IMR-90 (cell line): ENCODE measurements at regions not wholly inside any gene's neighbourhood (a gene's known extent, or its start where the extent isn't known, plus 50 kb on each side); places are given as distances from the start of the nearest gene placed in this dataset.

ENCODE experiments used
- ATAC-seq: fragments of 200-7000 bp; cut with Tn5 transposase; 2 replicates; pipeline ENCODE4 v1.9.1; 2020; ENCODE audit warnings: low read depth, mild to moderate bottlenecking, moderate library complexity
- BruUV-seq: library from RNA; stranded (reverse); fragments of 400-500 nt; replicated peaks from 2 replicates; lab custom pipeline; 2021; lab: Mats Ljungman, UMichigan
- CTCF ChIA-PET: fragments of 300-600 bp; formaldehyde crosslinking; extraction: SDS; loops from one replicate; lab custom pipeline; 2021; ENCODE audit warnings: antibody characterized with exemption; lab: Yijun Ruan, JAX
- POLR2A ChIA-PET: fragments of 300-600 bp; sonication (Branson Sonifier 250); formaldehyde crosslinking; loops from one replicate; lab custom pipeline; 2022; ENCODE audit warnings: antibody characterized with exemption; ENCODE audit not compliant: unreplicated experiment; lab: Charles Lee
- DNase-seq: peaks from one replicate; pipeline ENCODE4 v3.0.0; 2013
- H2AFZ ChIP-seq: replicated peaks from 2 replicates; pipeline ENCODE3; 2013; ENCODE audit warnings: low read length, mild to moderate bottlenecking; ENCODE audit not compliant: poor library complexity
- H2AK5ac ChIP-seq: 2 replicates; pipeline ENCODE4 v1.6.1; 2013; ENCODE audit warnings: low read depth, low read length, inconsistent platforms
- H2AK9ac ChIP-seq: replicated peaks from 2 replicates; pipeline ENCODE3; 2013; ENCODE audit warnings: mild to moderate bottlenecking, low read depth, low read length, moderate library complexity; ENCODE audit not compliant: poor library complexity
- H2BK120ac ChIP-seq: 2 replicates; pipeline ENCODE4 v1.6.1; 2013; ENCODE audit warnings: low read depth, low read length, inconsistent platforms
- H2BK15ac ChIP-seq: 3 replicates; pipeline ENCODE4 v1.6.1; 2013; ENCODE audit warnings: low read depth, low read length, inconsistent platforms
- H2BK20ac ChIP-seq: 2 replicates; pipeline ENCODE4 v1.6.1; 2013; ENCODE audit warnings: low read depth, mild to moderate bottlenecking, inconsistent platforms, low read length, moderate library complexity
- H2BK5ac ChIP-seq: 2 replicates; pipeline ENCODE4 v1.6.1; 2013; ENCODE audit warnings: mild to moderate bottlenecking, low read depth, low read length, inconsistent platforms; ENCODE audit not compliant: poor library complexity, severe bottlenecking
- H3K14ac ChIP-seq: replicated peaks from 2 replicates; pipeline ENCODE4 v1.6.1; 2013; ENCODE audit warnings: low read depth, low read length, inconsistent platforms
- H3K18ac ChIP-seq: 2 replicates; pipeline ENCODE4 v1.6.1; 2013; ENCODE audit warnings: low read depth, low read length, control low read depth
- H3K23ac ChIP-seq: 2 replicates; pipeline ENCODE4 v1.6.1; 2013; ENCODE audit warnings: low read depth, low read length, inconsistent platforms
- H3K27ac ChIP-seq: 2 replicates; pipeline ENCODE4 v1.5.1; 2013; ENCODE audit warnings: mild to moderate bottlenecking, control low read depth, low read length; ENCODE audit not compliant: insufficient read depth
- H3K27me3 ChIP-seq: 2 replicates; pipeline ENCODE4 v1.6.1; 2013; ENCODE audit warnings: low read length; ENCODE audit not compliant: control insufficient read depth, insufficient read depth
- H3K36me3 ChIP-seq: 2 replicates; pipeline ENCODE4 v1.6.1; 2013; ENCODE audit warnings: low read length, mixed read lengths; ENCODE audit not compliant: control insufficient read depth, insufficient read depth
- H3K4ac ChIP-seq: 2 replicates; pipeline ENCODE4 v1.6.1; 2013; ENCODE audit warnings: low read depth, low read length, inconsistent platforms
- H3K4me1 ChIP-seq: 2 replicates; pipeline ENCODE4 v1.6.1; 2013; ENCODE audit warnings: low read length, mixed read lengths; ENCODE audit not compliant: control insufficient read depth, insufficient read depth
- H3K4me2 ChIP-seq: 2 replicates; pipeline ENCODE4 v1.6.1; 2013; ENCODE audit warnings: low read depth, mild to moderate bottlenecking, control low read depth, low read length, moderate library complexity
- H3K4me3 ChIP-seq: 2 replicates; pipeline ENCODE4 v1.5.1; 2013; ENCODE audit warnings: low read depth, mild to moderate bottlenecking, control low read depth, low read length, moderate library complexity; ENCODE audit not compliant: insufficient read depth
- H3K56ac ChIP-seq: 2 replicates; pipeline ENCODE4 v1.6.1; 2013; ENCODE audit warnings: low read length, inconsistent platforms; ENCODE audit not compliant: insufficient read depth; ENCODE audit errors: extremely low read depth
- H3K79me1 ChIP-seq, 2 experiments: 2 replicates each; pipeline ENCODE4 v1.6.1; 2013; ENCODE audit warnings: low read length in 2 of 2, inconsistent platforms in 1 of 2, low read depth in 1 of 2
- H3K9ac ChIP-seq: 2 replicates; pipeline ENCODE4 v1.6.1; 2013; ENCODE audit warnings: low read depth, low read length, control low read depth
- H3K9me1 ChIP-seq: 2 replicates; pipeline ENCODE4 v1.6.1; 2013; ENCODE audit warnings: low read length, inconsistent platforms; ENCODE audit not compliant: insufficient read depth
- H3K9me3 ChIP-seq: 2 replicates; pipeline ENCODE4 v1.6.1; 2013; ENCODE audit warnings: low read length; ENCODE audit not compliant: control insufficient read depth, insufficient read depth
- H4K20me1 ChIP-seq: 2 replicates; pipeline ENCODE4 v1.6.1; 2013; ENCODE audit warnings: low read length, inconsistent platforms; ENCODE audit not compliant: insufficient read depth
- H4K5ac ChIP-seq: 2 replicates; pipeline ENCODE4 v1.6.1; 2013; ENCODE audit warnings: mild to moderate bottlenecking, low read depth, low read length, control low read depth
- H4K8ac ChIP-seq, 2 experiments: 2 replicates each; pipeline ENCODE4 v1.6.1; 2013; ENCODE audit warnings: low read depth in 2 of 2, low read length in 2 of 2, control low read depth in 1 of 2, inconsistent platforms in 1 of 2
- H4K91ac ChIP-seq: 2 replicates; pipeline ENCODE4 v1.6.1; 2013; ENCODE audit warnings: low read depth, low read length, inconsistent platforms; ENCODE audit not compliant: insufficient read depth
- BHLHE40 ChIP-seq: fragments of 150-350 bp; IDR thresholded peaks from 2 replicates; pipeline ENCODE4 v1.6.1; 2016; ENCODE audit warnings: mild to moderate bottlenecking, low read depth, low read length
- CEBPB ChIP-seq: IDR thresholded peaks from 2 replicates; pipeline ENCODE4 v1.6.1; 2012; ENCODE audit warnings: low read depth, low read length, improper control_type of control experiment
- CHD1 ChIP-seq: IDR thresholded peaks from 2 replicates; pipeline ENCODE4 v1.6.1; 2012; ENCODE audit warnings: low read depth, low read length, improper control_type of control experiment
- CTCF ChIP-seq: conservative IDR thresholded peaks from 2 replicates; pipeline ENCODE4 v1.5.1; 2012; ENCODE audit warnings: mild to moderate bottlenecking, low read depth, low read length, improper control_type of control experiment
- FOS ChIP-seq: fragments of 150-350 bp; IDR thresholded peaks from 2 replicates; pipeline ENCODE4 v1.6.1; 2016; ENCODE audit warnings: low read depth, low read length
- MAFK ChIP-seq: IDR thresholded peaks from 2 replicates; pipeline ENCODE4 v1.6.1; 2012; ENCODE audit warnings: low read depth, low read length, improper control_type of control experiment
- MAZ ChIP-seq: IDR thresholded peaks from 2 replicates; pipeline ENCODE4 v1.6.1; 2012; ENCODE audit warnings: low read depth, mild to moderate bottlenecking, low read length, improper control_type of control experiment, moderate library complexity, borderline replicate concordance
- MXI1 ChIP-seq: IDR thresholded peaks from 2 replicates; pipeline ENCODE4 v1.6.1; 2012; ENCODE audit warnings: low read depth, mild to moderate bottlenecking, low read length, moderate library complexity, borderline replicate concordance
- NFE2L2 ChIP-seq: fragments of 150-350 bp; IDR thresholded peaks from 2 replicates; pipeline ENCODE4 v1.6.1; 2016; ENCODE audit warnings: low read depth, mild to moderate bottlenecking, low read length
- POLR2A ChIP-seq: IDR thresholded peaks from 2 replicates; pipeline ENCODE4 v1.6.1; 2012; ENCODE audit warnings: mild to moderate bottlenecking, low read depth, low read length
- RAD21 ChIP-seq: IDR thresholded peaks from 2 replicates; pipeline ENCODE4 v1.6.1; 2012; ENCODE audit warnings: low read length, improper control_type of control experiment
- RFX5 ChIP-seq: IDR thresholded peaks from 2 replicates; pipeline ENCODE4 v1.8.0; 2012; ENCODE audit warnings: low read depth, mild to moderate bottlenecking, low read length, moderate library complexity
- SMC3 ChIP-seq: fragments of 150-350 bp; IDR thresholded peaks from 2 replicates; pipeline ENCODE4 v1.6.1; 2016; ENCODE audit warnings: low read depth, mild to moderate bottlenecking, antibody characterized with exemption, low read length, moderate library complexity
- USF2 ChIP-seq: fragments of 150-350 bp; IDR thresholded peaks from 2 replicates; pipeline ENCODE4 v1.6.1; 2017; ENCODE audit warnings: mild to moderate bottlenecking, antibody characterized with exemption, low read length, low read depth
- WGBS, 2 experiments: methylation state at CpG; one replicate each; pipeline versions ENCODE4 v1.1.5 to v1.1.7; 2013; ENCODE audit warnings: missing lambda C conversion rate in 2 of 2; ENCODE audit not compliant: insufficient read length in 1 of 2; ENCODE audit errors: extremely low coverage in 2 of 2; 5-methylcytosine and 5-hydroxymethylcytosine counted together
- dilution Hi-C: fragments of 300-500 bp; cut with HindIII; formaldehyde crosslinking; loops from one replicate; pipeline ENCODE4 v1.14.3; 2018; ENCODE audit warnings: low sequenced_read_pairs; ENCODE audit not compliant: unreplicated experiment
- in situ Hi-C: fragments of 300-500 bp; cut with MboI; formaldehyde crosslinking; loops from 3 replicates; pipeline ENCODE4 v1.14.3; 2019; ENCODE audit warnings: low sequenced_read_pairs, inconsistent platforms, mixed read lengths
- intact Hi-C: fragments of 100-400 bp; cut with micrococcal nuclease; formaldehyde crosslinking; loops from 2 replicates; pipeline ENCODE4 v1.10.0; 2022

- Histone ChIP-seq H2BK20ac (no peak overlapping the region), H4K8ac (no peak overlapping the region), H2AK5ac (no peak overlapping the region), H3K4me3 (no peak overlapping the region), H4K91ac (no peak overlapping the region), H3K23ac (no peak overlapping the region), H3K4me1 (no peaks in the 10 kb centered on the region), H2BK120ac (no peak overlapping the region), H3K4ac (no peak overlapping the region), H3K14ac (no peak overlapping the region), H3K79me1 (no peaks in the 10 kb centered on the region), H2AK9ac (no peak overlapping the region), H2AFZ (no peak overlapping the region), H3K27me3 (no peaks in the 10 kb centered on the region), H4K20me1 (no peaks in the 10 kb centered on the region), H3K56ac (no peak overlapping the region), H3K36me3 (no peaks in the 10 kb centered on the region), H3K9me1 (no peaks in the 10 kb centered on the region), H3K9ac (no peak overlapping the region), H2BK15ac (no peak overlapping the region), H2BK5ac (no peak overlapping the region), H3K27ac (no peak overlapping the region), H4K5ac (no peak overlapping the region), H3K18ac (no peak overlapping the region), H3K4me2 (no peak overlapping the region), H3K9me3 (peaks cover 43% of the 10 kb centered on the region)
- BruUV-seq, result no TSS peak
- CTCF ChIA-PET, result no interaction called here
- DNase-seq, result no peak
- dilution Hi-C loops (no loop called here), intact Hi-C loops (no loop called here), in situ Hi-C loops (no loop called here)
- WGBS, 2 experiments, result no CpG with 5 or more reads among the region's 6 CpGs
- no peak for ATAC-seq
- TF ChIP-seq MAZ (no peak), CTCF (no peak), FOS (no peak), RFX5 (no peak), BHLHE40 (no peak), RAD21 (no peak), SMC3 (no peak), USF2 (no peak), CEBPB (no peak), MAFK (no peak), NFE2L2 (no peak), POLR2A (no peak), CHD1 (no peak), MXI1 (no peak)
- POLR2A ChIA-PET, result no interaction called here
These were observed 86.9 kb downstream of the SOX1 start for GRCh38 chr13:112153846-112154245.
